Calu3 (cell line): ENCODE measurements at regions not wholly inside any gene's neighbourhood (a gene's known extent, or its start where the extent isn't known, plus 50 kb on each side); places are given as distances from the start of the nearest gene placed in this dataset.
A peak's percentile ranks its signal among the peaks of the same experiment; 100 is the strongest.
"Not testable (repeated sequence)": the region's sequence is repeated elsewhere in the genome, so short reads cannot be mapped to it uniquely, and the experiment has no call there.

Experiments used
- BruUV-seq: library from RNA; stranded (reverse); fragments of 400-500 nt; replicated peaks from 2 replicates; lab custom pipeline; 2021; lab: Mats Ljungman, UMichigan
- CTCF ChIA-PET: fragments of 300-600 bp; sonication (Branson Sonifier 250); formaldehyde crosslinking; loops from one replicate; lab custom pipeline; 2022; ENCODE audit warnings: antibody characterized with exemption; lab: Charles Lee
- DNase-seq: peaks from one replicate; pipeline ENCODE4 v3.0.0; 2022
- H3K27ac Mint-ChIP-seq: one replicate; pipeline ENCODE4 v1.8.0; 2022; ENCODE audit warnings: mixed read lengths; ENCODE audit not compliant: unreplicated experiment
- H3K27me3 Mint-ChIP-seq: one replicate; pipeline ENCODE4 v1.8.0; 2022; ENCODE audit warnings: mixed read lengths; ENCODE audit not compliant: unreplicated experiment
- H3K36me3 Mint-ChIP-seq: one replicate; pipeline ENCODE4 v1.8.0; 2022; ENCODE audit warnings: mild to moderate bottlenecking, moderate library complexity, mixed read lengths; ENCODE audit not compliant: insufficient read depth, unreplicated experiment
- H3K4me1 Mint-ChIP-seq: one replicate; pipeline ENCODE4 v1.8.0; 2022; ENCODE audit warnings: mild to moderate bottlenecking, low read depth, mixed read lengths; ENCODE audit not compliant: unreplicated experiment
- H3K4me3 Mint-ChIP-seq: one replicate; pipeline ENCODE4 v1.8.0; 2022; ENCODE audit warnings: mild to moderate bottlenecking, low read depth, moderate library complexity, mixed read lengths; ENCODE audit not compliant: unreplicated experiment
- H3K9me3 Mint-ChIP-seq: one replicate; pipeline ENCODE4 v1.8.0; 2022; ENCODE audit warnings: low read depth, mixed read lengths; ENCODE audit not compliant: unreplicated experiment
- intact Hi-C: fragments of 100-400 bp; cut with micrococcal nuclease; formaldehyde crosslinking; loops from one replicate; pipeline ENCODE4 v1.10.0; 2022; ENCODE audit not compliant: unreplicated experiment
- TF ChIP-seq, protein P1 (sequence below): fragments of 200-600 bp; IDR thresholded peaks from one replicate; pipeline ENCODE4 v1.8.0; 2022; ENCODE audit warnings: antibody characterized with exemption; ENCODE audit not compliant: unreplicated experiment

DNA sequence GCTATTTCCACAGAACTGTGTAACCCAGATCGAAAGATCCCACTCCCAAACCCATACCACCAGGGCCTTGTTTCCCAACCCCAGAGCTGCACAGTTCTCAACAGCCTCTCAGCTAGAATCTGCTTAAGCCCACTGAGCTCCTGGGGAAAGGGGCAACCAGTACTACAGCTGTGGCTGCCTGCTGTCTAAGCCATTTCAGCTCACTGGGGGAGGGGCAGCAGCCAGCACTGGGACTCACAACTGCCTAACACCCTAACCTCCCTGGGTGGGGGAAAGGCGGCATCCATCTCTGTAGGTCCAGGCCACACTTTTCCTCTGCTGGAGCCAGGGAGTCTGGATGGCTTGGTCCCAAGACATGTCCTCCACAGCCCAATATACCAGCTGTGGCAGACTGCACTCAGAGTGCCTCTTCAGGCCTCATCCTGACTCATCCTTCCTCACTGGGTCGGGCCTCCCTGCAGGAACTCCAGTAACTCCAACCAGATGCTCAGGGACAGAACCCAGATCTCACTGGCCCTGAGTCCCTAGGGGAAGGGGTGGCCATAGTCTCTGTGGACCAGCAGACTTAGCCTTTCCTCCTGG, 241.4 kb downstream of the HINT1 start:
- H3K9me3 Mint-ChIP-seq = no peaks in the 10 kb centered on the region

DNA sequence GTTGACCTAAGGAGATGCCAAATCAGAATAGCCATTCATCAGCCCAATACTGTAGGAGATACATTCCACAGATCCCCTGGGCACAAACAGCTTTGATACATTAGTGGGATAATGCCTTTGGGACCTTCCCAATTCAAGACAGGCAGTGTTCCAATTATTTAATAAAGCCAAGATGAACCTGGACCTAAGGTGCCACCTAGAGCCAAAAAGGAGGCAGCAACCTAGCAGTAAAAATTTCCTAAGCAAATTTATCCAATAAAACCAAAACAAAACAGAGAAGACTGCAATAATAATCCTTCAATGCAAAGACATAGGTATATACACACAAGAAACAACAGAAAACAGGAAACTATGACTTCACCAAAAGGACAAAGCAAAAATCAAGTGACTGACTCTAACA, 253.0 kb downstream of the HINT1 start:
- DNase-seq = no peak
- Mint-ChIP-seq H3K27me3 (no peaks in the 10 kb centered on the region), H3K4me3 (no peak overlapping the region), H3K4me1 (no peaks in the 10 kb centered on the region), H3K27ac (no peak overlapping the region), H3K36me3 (no peaks in the 10 kb centered on the region), H3K9me3 (no peaks in the 10 kb centered on the region)
- TF ChIP-seq, protein P1, sequence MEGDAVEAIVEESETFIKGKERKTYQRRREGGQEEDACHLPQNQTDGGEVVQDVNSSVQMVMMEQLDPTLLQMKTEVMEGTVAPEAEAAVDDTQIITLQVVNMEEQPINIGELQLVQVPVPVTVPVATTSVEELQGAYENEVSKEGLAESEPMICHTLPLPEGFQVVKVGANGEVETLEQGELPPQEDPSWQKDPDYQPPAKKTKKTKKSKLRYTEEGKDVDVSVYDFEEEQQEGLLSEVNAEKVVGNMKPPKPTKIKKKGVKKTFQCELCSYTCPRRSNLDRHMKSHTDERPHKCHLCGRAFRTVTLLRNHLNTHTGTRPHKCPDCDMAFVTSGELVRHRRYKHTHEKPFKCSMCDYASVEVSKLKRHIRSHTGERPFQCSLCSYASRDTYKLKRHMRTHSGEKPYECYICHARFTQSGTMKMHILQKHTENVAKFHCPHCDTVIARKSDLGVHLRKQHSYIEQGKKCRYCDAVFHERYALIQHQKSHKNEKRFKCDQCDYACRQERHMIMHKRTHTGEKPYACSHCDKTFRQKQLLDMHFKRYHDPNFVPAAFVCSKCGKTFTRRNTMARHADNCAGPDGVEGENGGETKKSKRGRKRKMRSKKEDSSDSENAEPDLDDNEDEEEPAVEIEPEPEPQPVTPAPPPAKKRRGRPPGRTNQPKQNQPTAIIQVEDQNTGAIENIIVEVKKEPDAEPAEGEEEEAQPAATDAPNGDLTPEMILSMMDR = no peak
- CTCF ChIA-PET = no interaction called here
- no TSS peak for BruUV-seq
- intact Hi-C loops = loop anchor here (1.0 to 5.0 kb wide), 2 partner anchors 40 to 803 kb away; no protein-coding TSS in a partner anchor

More for the DNA sequence above, 241.4 kb downstream of the HINT1 start:
- Mint-ChIP-seq H3K4me1 (no peaks in the 10 kb centered on the region), H3K27me3 (peaks cover 24% of the 10 kb centered on the region), H3K36me3 (no peaks in the 10 kb centered on the region), H3K4me3 (no peak overlapping the region), H3K27ac (no peak overlapping the region)
- CTCF ChIA-PET = no interaction called here
- intact Hi-C loops = no loop called here
- TF ChIP-seq, protein P1 = no peak
- DNase-seq = no peak
- no TSS peak for BruUV-seq

DNA sequence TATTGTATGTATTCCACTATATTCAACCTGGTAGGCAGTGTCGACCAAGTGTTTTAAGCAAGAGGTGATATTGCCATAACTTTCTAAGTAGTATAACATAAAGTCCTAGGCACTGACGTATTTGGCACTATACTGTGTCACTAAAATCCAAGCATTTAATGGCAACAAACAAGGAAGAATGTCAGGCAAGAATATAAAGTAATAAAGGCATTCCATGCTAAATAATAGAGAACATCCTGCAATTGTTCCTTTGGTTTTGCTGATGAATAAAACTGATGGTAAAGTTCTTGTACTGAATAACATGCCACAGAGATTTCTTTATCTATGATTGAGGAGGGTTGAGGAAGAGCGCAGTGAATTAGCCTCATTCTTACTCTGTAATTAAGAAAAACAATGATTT, 256.9 kb downstream of the HINT1 start:
- TF ChIP-seq, protein P1 = no peak
- Mint-ChIP-seq H3K36me3 (no peaks in the 10 kb centered on the region), H3K9me3 (no peaks in the 10 kb centered on the region), H3K4me1 (no peaks in the 10 kb centered on the region), H3K27me3 (no peaks in the 10 kb centered on the region), H3K4me3 (no peak overlapping the region), H3K27ac (no peak overlapping the region)
- intact Hi-C loops = no loop called here
- BruUV-seq = no TSS peak
- CTCF ChIA-PET = no interaction called here
- no peak for DNase-seq

DNA sequence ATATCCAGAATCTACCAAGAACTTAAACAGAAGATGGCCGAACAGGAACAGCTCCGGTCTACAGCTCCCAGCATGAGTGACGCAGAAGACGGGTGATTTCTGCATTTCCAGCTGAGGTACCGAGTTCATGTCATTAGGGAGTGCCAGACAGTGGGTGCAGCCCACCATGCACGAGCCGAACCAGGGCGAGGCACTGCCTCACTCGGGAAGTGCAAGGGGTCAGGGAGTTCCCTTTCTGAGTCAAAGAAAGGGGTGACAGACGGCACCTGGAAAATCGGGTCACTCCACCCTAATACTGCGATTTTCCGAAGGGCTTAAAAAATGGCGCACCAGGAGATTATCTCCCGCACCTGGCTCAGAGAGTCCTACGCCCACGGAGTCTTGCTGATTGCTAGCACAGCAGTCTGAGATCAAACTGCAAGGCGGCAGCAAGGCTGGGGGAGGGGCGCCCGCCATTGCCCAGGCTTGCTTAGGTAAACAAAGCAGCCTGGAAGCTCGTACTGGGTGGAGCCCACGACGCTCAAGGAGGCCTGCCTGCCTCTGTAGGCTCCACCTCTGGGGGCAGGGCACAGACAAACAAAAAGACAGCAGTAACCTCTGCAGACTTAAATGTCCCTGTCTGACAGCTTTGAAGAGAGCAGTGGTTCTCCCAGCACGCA, 267.4 kb downstream of the HINT1 start:
- Mint-ChIP-seq H3K9me3 (peaks cover 13% of the 10 kb centered on the region), H3K36me3 (peaks cover 15% of the 10 kb centered on the region), H3K27ac (peak overlapping the region; percentile 87), H3K4me3 (peak overlapping the region; percentile 82)
- CTCF ChIA-PET = interaction anchor here (0.7 kb wide), 1 partner anchor 26 kb away, joined by 3 read pairs; no protein-coding TSS in a partner anchor
- BruUV-seq, H3K27me3 Mint-ChIP-seq, intact Hi-C loops, H3K4me1 Mint-ChIP-seq: not testable (repeated sequence)
- peak; percentile 50 for DNase-seq

DNA sequence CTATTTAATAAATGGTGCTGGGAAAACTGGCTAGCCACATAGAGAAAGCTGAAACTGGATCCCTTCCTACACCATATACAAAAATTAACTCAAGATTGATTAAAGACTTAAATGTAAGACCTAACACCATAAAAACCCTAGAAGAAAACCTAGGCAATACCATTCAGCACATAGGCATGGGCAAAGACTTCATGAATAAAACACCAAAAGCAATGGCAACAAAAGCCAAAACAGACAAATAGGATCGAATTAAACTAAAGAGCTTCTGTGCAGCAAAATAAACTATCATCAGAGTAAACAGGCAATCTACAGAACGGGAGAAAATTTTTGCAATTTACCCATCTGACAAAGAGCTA, 267.9 kb downstream of the HINT1 start:
- H3K27me3 Mint-ChIP-seq, DNase-seq, intact Hi-C loops, H3K4me1 Mint-ChIP-seq: not testable (repeated sequence)
- Mint-ChIP-seq H3K4me3 (peak overlapping the region; percentile 82), H3K9me3 (peaks cover 13% of the 10 kb centered on the region), H3K27ac (peak overlapping the region; percentile 87), H3K36me3 (peaks cover 15% of the 10 kb centered on the region)
- TSS peak; percentile 73 for BruUV-seq
- CTCF ChIA-PET = interaction anchor here (0.7 kb wide), 1 partner anchor 26 kb away, joined by 3 read pairs; no protein-coding TSS in a partner anchor
